ENCODE measurements at regions not wholly inside any gene's neighbourhood (a gene's known extent, or its start where the extent isn't known, plus 50 kb on each side); places are given as distances from the start of the nearest gene placed in this dataset.

GRCh38 chrX:117508021-117508420 is 608.6 kb downstream of the KLHL13 start:
- no peaks in the 10 kb centered on the region for H3K27me3 ChIP-seq
- H3K9me3 ChIP-seq (replicated peaks in 1 of 3): no peaks in the 10 kb centered on the region
- TF ChIP-seq CTCF (IDR thresholded peaks at IDR 0.05) (no peak), POLR2A (IDR thresholded peaks at IDR 0.05) (no peak)
- H3K4me3 ChIP-seq: no peak overlapping the region
- no peaks in the 10 kb centered on the region for H3K36me3 ChIP-seq (replicated peaks in 1 of 2)
- no peak for DNase-seq
- no peaks in the 10 kb centered on the region for H3K4me1 ChIP-seq (replicated peaks in 1 of 2)
- H3K27ac ChIP-seq: no peak overlapping the region
- WGBS, 4 donors: 21 to 60% (median 55%) methylated on average over 2 of the region's 2 CpGs
- intact Hi-C loops (cut with DNase I): no loop called here

DNA sequence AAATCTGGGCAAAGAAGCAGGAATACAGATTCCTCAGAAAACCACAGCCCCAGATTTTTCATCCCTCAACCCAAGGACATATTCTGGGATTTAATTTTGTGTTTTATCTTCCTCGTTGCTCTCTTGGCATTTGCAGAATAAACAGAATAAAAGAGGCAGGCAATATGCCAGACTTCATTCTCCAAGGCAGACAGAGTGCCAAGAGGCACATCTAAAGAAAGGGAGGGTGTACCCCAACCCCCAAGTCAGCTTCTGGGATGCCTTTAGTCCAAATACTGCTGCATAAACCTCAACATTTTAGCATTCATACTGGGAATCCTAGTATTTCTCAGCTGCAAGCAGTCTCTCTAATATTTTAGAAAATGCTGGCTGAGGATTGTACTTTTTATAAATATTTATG is 629.2 kb downstream of the KLHL13 start:
- intact Hi-C loops (cut with DNase I): no loop called here
- Histone ChIP-seq H3K27ac (no peak overlapping the region), H3K27me3 (no peaks in the 10 kb centered on the region), H3K9me3 (replicated peaks in 1 of 3) (no peaks in the 10 kb centered on the region), H3K4me1 (replicated peaks in 1 of 2) (no peaks in the 10 kb centered on the region), H3K36me3 (replicated peaks in 1 of 2) (no peaks in the 10 kb centered on the region), H3K4me3 (no peak overlapping the region)
- no peak for TF ChIP-seq POLR2A (IDR thresholded peaks at IDR 0.05)
- TF ChIP-seq CTCF (IDR thresholded peaks at IDR 0.05): no peak
- 7 to 24% (median 9%) methylated on average over 1 of the region's 1 CpG for WGBS, 4 donors
- no peak for DNase-seq

GRCh38 chrX:117483950-117484349 is 632.7 kb downstream of the KLHL13 start:
- intact Hi-C loops (cut with DNase I): no loop called here
- Histone ChIP-seq H3K27ac (no peak overlapping the region), H3K4me3 (no peak overlapping the region), H3K36me3 (replicated peaks in 1 of 2) (no peaks in the 10 kb centered on the region), H3K27me3 (no peaks in the 10 kb centered on the region), H3K4me1 (replicated peaks in 1 of 2) (no peaks in the 10 kb centered on the region), H3K9me3 (replicated peaks in 1 of 3) (no peaks in the 10 kb centered on the region)
- WGBS, 4 donors: 65 to 91% (median 76%) methylated on average over 3 to 6 of the region's 6 CpGs
- no peak for DNase-seq
- TF ChIP-seq CTCF (IDR thresholded peaks at IDR 0.05) (no peak), POLR2A (IDR thresholded peaks at IDR 0.05) (no peak)

GRCh38 chrX:117458243-117458968 is 658.2 kb downstream of the KLHL13 start:
- Histone ChIP-seq H3K27me3 (no peaks in the 10 kb centered on the region), H3K9me3 (replicated peaks in 1 of 3) (peaks cover 0 to 4% (median 0%) of the 10 kb centered on the region in 3 donors), H3K4me3 (no peak overlapping the region), H3K4me1 (replicated peaks in 1 of 2) (no peaks in the 10 kb centered on the region), H3K27ac (no peak overlapping the region), H3K36me3 (replicated peaks in 1 of 2) (no peaks in the 10 kb centered on the region)
- DNase-seq: no peak
- TF ChIP-seq CTCF (IDR thresholded peaks at IDR 0.05): no peak
- TF ChIP-seq POLR2A (IDR thresholded peaks at IDR 0.05): no peak
- intact Hi-C loops (cut with DNase I): no loop called here
- 56 to 63% methylated on average over 1 of the region's 1 CpG; no CpG with 5 or more reads in 2 of the 4 donors for WGBS, 4 donors

All from adrenal gland (tissue), 9 donors.